Liver (tissue), 7 donors: ENCODE measurements at regions not wholly inside any gene's neighbourhood (a gene's known extent, or its start where the extent isn't known, plus 50 kb on each side); places are given as distances from the start of the nearest gene placed in this dataset.
"Not testable (repeated sequence)": the region's sequence is repeated elsewhere in the genome, so short reads cannot be mapped to it uniquely, and the experiment has no call there.

Source experiments
- DNase-seq: peaks from one replicate; pipeline ENCODE4 v3.0.0-alpha.2; 2017; ENCODE audit warnings: low spot score
- H3K27ac ChIP-seq, 2 donors: one replicate each; pipeline ENCODE4 v1.7.0; 2013; ENCODE audit warnings: inconsistent platforms in 2 of 2, low read length in 2 of 2, control low read depth in 1 of 2, low read depth in 1 of 2, mild to moderate bottlenecking in 1 of 2
- H3K27me3 ChIP-seq, 4 donors: one replicate each; pipeline versions ENCODE4 v1.6.1 to v1.7.0; 2013; ENCODE audit warnings: low read length in 3 of 4, inconsistent platforms in 1 of 4, mild to moderate bottlenecking in 1 of 4, moderate library complexity in 1 of 4; ENCODE audit not compliant: control insufficient read depth in 4 of 4, insufficient read depth in 4 of 4
- H3K36me3 ChIP-seq, 4 donors: one replicate each; pipeline versions ENCODE4 v1.6.1 to v1.7.0; 2013; ENCODE audit warnings: low read length in 3 of 4, mild to moderate bottlenecking in 3 of 4, low read depth in 1 of 4, moderate library complexity in 1 of 4; ENCODE audit not compliant: control insufficient read depth in 4 of 4, insufficient read depth in 3 of 4
- H3K4me1 ChIP-seq, 4 donors: one replicate each; pipeline versions ENCODE4 v1.6.1 to v1.7.0; 2013; ENCODE audit warnings: low read length in 3 of 4, mild to moderate bottlenecking in 3 of 4, moderate library complexity in 1 of 4; ENCODE audit not compliant: control insufficient read depth in 4 of 4, insufficient read depth in 4 of 4
- H3K4me3 ChIP-seq, 3 donors: one replicate each; pipeline versions ENCODE4 v1.6.1 to v1.7.0; 2013; ENCODE audit warnings: low read length in 3 of 3, control low read depth in 1 of 3, low read depth in 1 of 3, mild to moderate bottlenecking in 1 of 3
- H3K9ac ChIP-seq, 2 donors: one replicate each; pipeline ENCODE4 v1.7.0; 2013; ENCODE audit warnings: low read length in 2 of 2, mild to moderate bottlenecking in 2 of 2, moderate library complexity in 2 of 2, control low read depth in 1 of 2, low read depth in 1 of 2
- H3K9me3 ChIP-seq, 4 donors: one replicate each; pipeline versions ENCODE4 v1.6.1 to v1.7.0; 2013; ENCODE audit warnings: low read length in 3 of 4; ENCODE audit not compliant: control insufficient read depth in 4 of 4
- FOXA1 ChIP-seq: IDR thresholded peaks from 2 replicates; pipeline ENCODE4 v1.6.1; 2016; ENCODE audit warnings: antibody characterized with exemption
- FOXA2 ChIP-seq: IDR thresholded peaks from 2 replicates; pipeline ENCODE4 v1.6.1; 2016; ENCODE audit warnings: antibody characterized with exemption
- GABPA ChIP-seq, 2 donors: IDR thresholded peaks in 1 of 2; conservative IDR thresholded peaks in 1 of 2; 2 replicates each; pipeline ENCODE4 v1.6.1; 2016; ENCODE audit warnings: antibody characterized with exemption in 2 of 2, mild to moderate bottlenecking in 1 of 2, moderate library complexity in 1 of 2
- HNF4A ChIP-seq, 2 donors: conservative IDR thresholded peaks; 2 replicates each; pipeline ENCODE4 v1.6.1; 2016; ENCODE audit warnings: antibody characterized with exemption in 2 of 2, mild to moderate bottlenecking in 2 of 2
- HNF4G ChIP-seq: IDR thresholded peaks from 2 replicates; pipeline ENCODE4 v1.6.1; 2016; ENCODE audit warnings: antibody characterized with exemption
- JUND ChIP-seq, 2 donors: IDR thresholded peaks; 2 replicates each; pipeline ENCODE4 v1.6.1; 2016; ENCODE audit warnings: antibody characterized with exemption in 2 of 2
- RAD21 ChIP-seq, 2 donors: IDR thresholded peaks; 2 replicates each; pipeline ENCODE4 v1.6.1; 2016; ENCODE audit warnings: antibody characterized with exemption in 2 of 2, mild to moderate bottlenecking in 2 of 2
- RXRA ChIP-seq, 2 donors: IDR thresholded peaks; 2 replicates each; pipeline ENCODE4 v1.6.1; 2017 to 2018; ENCODE audit warnings: antibody characterized with exemption in 2 of 2, mild to moderate bottlenecking in 1 of 2
- SP1 ChIP-seq: IDR thresholded peaks from 2 replicates; pipeline ENCODE4 v1.6.1; 2018; ENCODE audit warnings: antibody characterized with exemption, mild to moderate bottlenecking
- TAF1 ChIP-seq: conservative IDR thresholded peaks from 2 replicates; pipeline ENCODE4 v1.6.1; 2016; ENCODE audit warnings: antibody characterized with exemption, mild to moderate bottlenecking
- YY1 ChIP-seq: IDR thresholded peaks from 2 replicates; pipeline ENCODE4 v1.6.1; 2016; ENCODE audit warnings: antibody characterized with exemption, mild to moderate bottlenecking
- WGBS: extraction: QIAGEN DNeasy Blood & Tissue Kit; methylation state at CpG from one replicate; pipeline ENCODE4 v1.1.7; 2013; 5-methylcytosine and 5-hydroxymethylcytosine counted together
- TF ChIP-seq, protein P1 (sequence below): IDR thresholded peaks from 2 replicates; pipeline ENCODE4 v1.6.1; 2016; ENCODE audit warnings: antibody characterized with exemption
- TF ChIP-seq, protein P2 (sequence below): IDR thresholded peaks from 2 replicates; pipeline ENCODE4 v1.6.1; 2016; ENCODE audit warnings: antibody characterized with exemption
- TF ChIP-seq, protein P3 (sequence below): IDR thresholded peaks from 2 replicates; pipeline ENCODE4 v1.6.1; 2016; ENCODE audit warnings: antibody characterized with exemption
- TF ChIP-seq, protein P4 (sequence below): IDR thresholded peaks from 2 replicates; pipeline ENCODE4 v1.6.1; 2016; ENCODE audit warnings: antibody characterized with exemption, mild to moderate bottlenecking
- donor health status: healthy.
- donor health status: healthy.
- donor health status: healthy.
- donor health status: healthy.

DNA sequence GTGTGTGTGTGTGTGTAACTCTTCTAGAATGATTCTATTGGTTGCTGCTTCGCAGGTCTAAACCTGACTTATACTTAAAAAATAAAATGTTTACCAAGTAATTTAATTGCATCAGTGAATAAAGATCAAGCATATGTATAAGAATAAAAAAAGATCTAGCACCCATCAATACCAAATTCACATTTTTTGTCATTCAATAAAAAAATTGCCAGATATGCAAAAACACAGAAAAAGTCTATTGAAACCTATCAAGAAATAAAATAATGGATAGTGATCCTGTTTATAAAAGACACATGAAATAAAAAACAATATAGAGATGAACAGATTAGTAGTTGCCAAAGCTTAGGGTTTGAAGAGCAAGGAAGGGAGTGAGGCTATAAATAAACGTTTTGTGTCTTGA is 2095.0 kb upstream of the ACO1 start:
- DNase-seq: no peak
- Histone ChIP-seq H3K36me3 (no peaks in the 10 kb centered on the region), H3K27ac (no peak overlapping the region), H3K9ac (no peak overlapping the region), H3K4me1 (no peaks in the 10 kb centered on the region), H3K9me3 (no peaks in the 10 kb centered on the region), H3K27me3 (no peaks in the 10 kb centered on the region), H3K4me3 (no peak overlapping the region)
- TF ChIP-seq FOXA2 (no peak), YY1 (no peak)
- TF ChIP-seq, protein P1, sequence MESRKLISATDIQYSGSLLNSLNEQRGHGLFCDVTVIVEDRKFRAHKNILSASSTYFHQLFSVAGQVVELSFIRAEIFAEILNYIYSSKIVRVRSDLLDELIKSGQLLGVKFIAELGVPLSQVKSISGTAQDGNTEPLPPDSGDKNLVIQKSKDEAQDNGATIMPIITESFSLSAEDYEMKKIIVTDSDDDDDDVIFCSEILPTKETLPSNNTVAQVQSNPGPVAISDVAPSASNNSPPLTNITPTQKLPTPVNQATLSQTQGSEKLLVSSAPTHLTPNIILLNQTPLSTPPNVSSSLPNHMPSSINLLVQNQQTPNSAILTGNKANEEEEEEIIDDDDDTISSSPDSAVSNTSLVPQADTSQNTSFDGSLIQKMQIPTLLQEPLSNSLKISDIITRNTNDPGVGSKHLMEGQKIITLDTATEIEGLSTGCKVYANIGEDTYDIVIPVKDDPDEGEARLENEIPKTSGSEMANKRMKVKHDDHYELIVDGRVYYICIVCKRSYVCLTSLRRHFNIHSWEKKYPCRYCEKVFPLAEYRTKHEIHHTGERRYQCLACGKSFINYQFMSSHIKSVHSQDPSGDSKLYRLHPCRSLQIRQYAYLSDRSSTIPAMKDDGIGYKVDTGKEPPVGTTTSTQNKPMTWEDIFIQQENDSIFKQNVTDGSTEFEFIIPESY: no peak
- WGBS: 49% methylated on average over 2 of the region's 2 CpGs

DNA sequence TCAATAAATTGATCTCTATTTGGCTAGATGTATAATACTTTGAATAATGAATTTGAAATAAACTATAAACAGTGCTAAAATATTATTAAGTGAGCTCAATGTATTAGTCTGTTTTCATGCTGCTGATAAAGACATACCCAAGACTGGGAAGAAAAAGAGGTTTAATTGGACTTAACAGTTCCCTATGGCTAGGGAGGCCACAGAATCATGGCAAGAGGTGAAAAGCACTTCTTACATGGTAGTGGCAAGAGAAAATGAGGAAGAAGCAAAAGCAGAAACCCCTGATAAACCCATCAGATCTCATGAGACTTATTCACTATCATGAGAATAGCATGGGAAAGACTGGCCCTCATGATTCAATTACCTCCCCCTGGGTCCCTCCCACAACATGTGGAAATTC is 2092.4 kb upstream of the ACO1 start:
- H3K36me3 ChIP-seq, H3K4me1 ChIP-seq: not testable (repeated sequence)

DNA sequence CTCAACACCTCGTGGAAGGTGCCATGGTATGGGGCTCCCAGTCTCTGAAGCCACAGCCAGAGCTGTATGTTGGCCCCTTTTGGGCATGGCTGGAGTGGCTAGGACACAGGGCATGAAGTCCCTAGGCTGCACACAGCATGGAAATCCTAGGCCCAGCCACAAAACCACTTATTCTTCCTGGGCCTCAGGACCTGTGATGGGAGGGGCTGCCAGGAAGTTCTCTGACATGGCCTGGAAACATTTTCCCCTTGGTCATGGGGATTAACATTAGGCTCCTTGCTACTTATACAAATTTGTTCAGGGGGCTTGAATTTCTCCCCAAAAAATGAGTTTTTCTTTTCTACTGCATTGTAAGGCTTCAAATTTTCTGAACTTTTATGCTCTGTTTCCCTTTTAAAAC is 2091.2 kb upstream of the ACO1 start:
- Histone ChIP-seq H3K4me1 (no peaks in the 10 kb centered on the region), H3K27ac (no peak overlapping the region), H3K27me3 (no peaks in the 10 kb centered on the region), H3K9me3 (no peaks in the 10 kb centered on the region), H3K4me3 (no peak overlapping the region), H3K36me3 (no peaks in the 10 kb centered on the region), H3K9ac (no peak overlapping the region)
- WGBS: 38% methylated on average over 1 of the region's 1 CpG
- no peak for TF ChIP-seq FOXA1
- TF ChIP-seq TAF1: no peak
- no peak for TF ChIP-seq RXRA (IDR thresholded peaks at IDR 0.05)
- TF ChIP-seq, protein P2, sequence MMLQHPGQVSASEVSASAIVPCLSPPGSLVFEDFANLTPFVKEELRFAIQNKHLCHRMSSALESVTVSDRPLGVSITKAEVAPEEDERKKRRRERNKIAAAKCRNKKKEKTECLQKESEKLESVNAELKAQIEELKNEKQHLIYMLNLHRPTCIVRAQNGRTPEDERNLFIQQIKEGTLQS: no peak
- TF ChIP-seq HNF4G: no peak
- DNase-seq: no peak

More for the DNA sequence above, 2092.4 kb upstream of the ACO1 start:
- H3K9me3 ChIP-seq, DNase-seq, H3K27ac ChIP-seq, H3K9ac ChIP-seq, H3K4me3 ChIP-seq, H3K27me3 ChIP-seq: not testable (repeated sequence)

DNA sequence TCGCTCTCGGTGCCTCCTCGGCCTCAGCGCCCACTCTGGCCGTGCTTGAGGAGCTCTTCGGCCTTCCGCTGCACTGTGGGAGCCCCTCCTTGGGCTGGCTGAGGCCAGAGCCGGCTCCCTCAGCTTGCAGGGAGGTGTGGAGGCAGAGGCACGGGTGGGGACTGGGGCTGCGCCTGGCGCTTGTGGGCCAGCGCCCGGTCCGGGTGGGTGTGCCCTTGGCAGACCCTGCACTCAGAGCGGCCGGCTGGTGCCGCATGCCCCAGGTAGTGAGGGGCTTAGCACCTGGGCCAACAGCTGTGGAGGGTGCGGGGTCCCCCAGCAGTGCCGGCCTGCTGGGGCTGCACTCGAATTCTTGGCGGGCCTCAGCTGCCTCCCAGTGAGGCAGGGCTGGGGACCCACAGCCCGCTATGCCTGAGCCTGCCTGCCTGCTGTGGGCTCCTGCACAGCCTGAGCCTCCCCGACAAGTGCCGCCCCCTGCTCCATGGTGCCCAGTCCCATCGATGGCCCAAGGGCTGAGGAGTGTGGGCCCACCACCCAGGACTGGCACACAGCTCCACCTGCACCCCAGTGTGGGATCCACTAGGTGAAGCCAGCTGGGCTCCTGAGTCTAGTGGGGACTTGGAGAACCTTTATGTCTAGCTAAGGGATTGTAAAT is 2085.2 kb upstream of the ACO1 start:
- 93% methylated on average over 25 of the region's 25 CpGs for WGBS
- Histone ChIP-seq H3K9me3 (no peaks in the 10 kb centered on the region), H3K9ac (no peak overlapping the region), H3K27me3 (no peaks in the 10 kb centered on the region), H3K4me1 (no peaks in the 10 kb centered on the region), H3K27ac (no peak overlapping the region), H3K4me3 (no peak overlapping the region), H3K36me3 (no peaks in the 10 kb centered on the region)
- DNase-seq: no peak
- TF ChIP-seq RAD21 (IDR thresholded peaks at IDR 0.05) (no peak), JUND (IDR thresholded peaks at IDR 0.05) (no peak), HNF4A (conservative IDR thresholded peaks at IDR 0.05) (no peak), SP1 (no peak), GABPA (IDR thresholded peaks at IDR 0.05 in 1 of 2, conservative IDR thresholded peaks at IDR 0.05 in 1 of 2) (no peak), HNF4G (no peak), YY1 (no peak), TAF1 (no peak)
- TF ChIP-seq, protein P2: no peak
- TF ChIP-seq, protein P3, sequence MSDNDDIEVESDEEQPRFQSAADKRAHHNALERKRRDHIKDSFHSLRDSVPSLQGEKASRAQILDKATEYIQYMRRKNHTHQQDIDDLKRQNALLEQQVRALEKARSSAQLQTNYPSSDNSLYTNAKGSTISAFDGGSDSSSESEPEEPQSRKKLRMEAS: no peak
- TF ChIP-seq, protein P1: no peak
- TF ChIP-seq, protein P4, sequence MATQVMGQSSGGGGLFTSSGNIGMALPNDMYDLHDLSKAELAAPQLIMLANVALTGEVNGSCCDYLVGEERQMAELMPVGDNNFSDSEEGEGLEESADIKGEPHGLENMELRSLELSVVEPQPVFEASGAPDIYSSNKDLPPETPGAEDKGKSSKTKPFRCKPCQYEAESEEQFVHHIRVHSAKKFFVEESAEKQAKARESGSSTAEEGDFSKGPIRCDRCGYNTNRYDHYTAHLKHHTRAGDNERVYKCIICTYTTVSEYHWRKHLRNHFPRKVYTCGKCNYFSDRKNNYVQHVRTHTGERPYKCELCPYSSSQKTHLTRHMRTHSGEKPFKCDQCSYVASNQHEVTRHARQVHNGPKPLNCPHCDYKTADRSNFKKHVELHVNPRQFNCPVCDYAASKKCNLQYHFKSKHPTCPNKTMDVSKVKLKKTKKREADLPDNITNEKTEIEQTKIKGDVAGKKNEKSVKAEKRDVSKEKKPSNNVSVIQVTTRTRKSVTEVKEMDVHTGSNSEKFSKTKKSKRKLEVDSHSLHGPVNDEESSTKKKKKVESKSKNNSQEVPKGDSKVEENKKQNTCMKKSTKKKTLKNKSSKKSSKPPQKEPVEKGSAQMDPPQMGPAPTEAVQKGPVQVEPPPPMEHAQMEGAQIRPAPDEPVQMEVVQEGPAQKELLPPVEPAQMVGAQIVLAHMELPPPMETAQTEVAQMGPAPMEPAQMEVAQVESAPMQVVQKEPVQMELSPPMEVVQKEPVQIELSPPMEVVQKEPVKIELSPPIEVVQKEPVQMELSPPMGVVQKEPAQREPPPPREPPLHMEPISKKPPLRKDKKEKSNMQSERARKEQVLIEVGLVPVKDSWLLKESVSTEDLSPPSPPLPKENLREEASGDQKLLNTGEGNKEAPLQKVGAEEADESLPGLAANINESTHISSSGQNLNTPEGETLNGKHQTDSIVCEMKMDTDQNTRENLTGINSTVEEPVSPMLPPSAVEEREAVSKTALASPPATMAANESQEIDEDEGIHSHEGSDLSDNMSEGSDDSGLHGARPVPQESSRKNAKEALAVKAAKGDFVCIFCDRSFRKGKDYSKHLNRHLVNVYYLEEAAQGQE: no peak
